Amniotic epithelial cell (primary cell): ENCODE measurements at regions not wholly inside any gene's neighbourhood (a gene's known extent, or its start where the extent isn't known, plus 50 kb on each side); places are given as distances from the start of the nearest gene placed in this dataset.
A peak's percentile ranks its signal among the peaks of the same experiment; 100 is the strongest.

Experiments used
- DNase-seq: peaks from one replicate; pipeline ENCODE4 v3.0.0-alpha.2; 2010; ENCODE audit warnings: low read depth

DNA sequence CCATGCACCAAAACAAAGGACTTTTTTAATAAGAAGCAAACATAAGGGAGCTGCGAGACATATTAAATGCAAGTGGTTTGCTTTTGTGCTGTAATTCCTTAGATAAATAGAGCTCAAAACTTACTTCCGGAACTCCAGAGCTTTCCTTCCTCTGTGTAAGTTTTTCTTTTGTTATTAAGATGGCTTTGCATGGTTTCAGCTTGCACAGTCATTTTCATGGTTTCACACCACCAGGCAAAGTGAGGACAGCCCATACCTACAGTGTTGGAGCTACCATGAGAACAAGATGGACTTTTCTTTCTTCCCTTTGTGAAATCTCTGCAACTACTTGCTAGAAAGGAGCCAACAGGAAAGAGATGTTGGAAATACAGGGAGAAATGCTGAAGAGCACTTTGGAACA is 368.0 kb downstream of the SETD4 start:
- no peak for DNase-seq

DNA sequence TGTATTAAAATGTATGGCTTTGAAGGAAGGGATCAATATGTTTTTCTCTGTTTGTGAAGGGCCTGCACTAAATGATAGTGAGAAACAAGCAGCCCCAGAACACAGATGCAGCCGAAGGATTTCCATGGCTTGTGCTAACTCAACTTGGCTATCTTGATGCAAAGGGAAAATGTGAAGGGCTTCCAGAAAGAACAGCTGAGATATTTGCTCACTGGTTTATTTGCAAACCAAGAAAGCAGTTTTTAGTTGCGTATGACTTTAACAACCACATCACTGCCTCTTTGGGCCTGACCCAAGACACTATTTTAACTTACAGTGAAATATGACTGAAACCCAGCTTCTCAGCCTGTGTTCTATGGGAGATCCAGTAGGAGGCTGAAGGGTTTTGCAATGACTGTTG is 369.9 kb downstream of the SETD4 start:
- DNase-seq: no peak

DNA sequence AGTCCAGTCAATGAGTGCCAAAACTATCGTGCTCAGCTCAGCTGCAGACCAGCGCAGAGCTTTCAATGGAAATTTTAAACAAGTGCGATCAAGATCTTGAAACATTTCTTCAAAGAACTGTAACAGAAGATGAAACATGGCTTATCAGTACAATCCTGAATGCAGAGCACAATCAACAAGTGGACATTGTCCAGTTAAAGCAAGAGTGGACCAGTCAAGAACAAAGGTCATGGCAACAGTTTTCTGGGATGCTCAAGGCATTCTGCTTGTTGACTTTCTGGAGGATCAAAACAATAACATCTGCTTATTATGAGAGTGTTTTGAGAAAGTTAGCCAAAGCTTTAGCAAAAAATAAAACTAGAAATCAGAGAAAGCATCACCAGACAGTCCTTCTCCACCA is 374.2 kb downstream of the SETD4 start:
- no peak for DNase-seq

DNA sequence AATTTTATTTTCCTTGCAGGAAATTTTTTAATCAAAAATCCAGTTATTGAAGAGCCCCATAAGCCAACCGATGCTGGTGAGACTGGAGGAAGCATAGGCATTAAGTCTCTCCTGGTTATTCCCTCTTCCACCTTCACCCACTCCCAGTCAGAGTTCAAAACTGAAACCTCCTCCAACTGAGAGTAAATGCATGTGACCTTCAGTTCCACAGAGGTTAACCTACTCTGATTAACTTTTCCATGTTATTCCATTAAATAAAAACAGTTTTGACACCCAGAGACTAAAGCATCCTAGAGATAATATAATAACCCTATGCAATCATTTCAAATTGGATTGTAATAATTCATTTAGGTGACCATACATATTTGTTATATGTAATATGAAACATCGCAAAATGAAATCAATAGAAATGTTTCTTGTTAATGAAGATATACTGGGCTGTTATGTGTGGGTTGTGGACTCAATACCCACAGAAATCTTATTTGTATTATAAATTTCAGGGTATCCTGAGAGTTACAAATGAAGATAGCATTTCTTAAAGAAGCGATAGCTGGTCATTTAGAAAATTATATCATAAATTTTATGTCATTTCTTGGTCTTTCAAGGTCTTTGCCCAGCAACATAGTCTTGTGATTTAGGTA is 376.5 kb downstream of the SETD4 start:
- no peak for DNase-seq

DNA sequence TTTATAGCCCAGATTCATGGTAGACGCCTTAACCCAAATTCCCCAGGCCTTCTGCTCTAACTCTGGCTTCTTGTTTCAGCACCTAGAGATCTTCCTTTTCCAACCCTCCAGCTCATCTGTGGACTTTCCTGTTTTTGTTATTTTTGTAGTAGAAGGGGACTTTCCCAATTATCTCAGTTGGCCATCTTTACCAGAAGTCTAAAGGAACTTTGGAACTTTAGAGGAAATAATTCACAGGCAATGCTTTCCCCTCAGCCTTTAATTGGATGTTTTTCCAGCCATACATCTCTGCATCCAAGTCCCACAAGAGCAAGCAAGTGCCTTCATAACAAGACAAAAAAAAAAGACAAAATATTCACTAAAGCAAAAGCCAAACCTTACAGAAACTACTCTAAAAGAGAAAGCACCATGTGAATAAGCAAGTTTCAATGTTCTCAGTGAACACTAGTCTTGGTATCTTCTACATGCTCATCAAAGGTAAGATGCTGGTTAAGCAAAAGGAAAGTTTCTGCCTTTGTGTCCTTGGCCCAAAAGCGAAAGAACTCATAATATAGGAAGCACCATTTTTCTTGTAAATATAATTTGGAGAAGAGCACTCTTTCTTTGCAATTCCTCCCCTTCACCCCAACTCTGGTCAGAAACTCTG is 377.3 kb downstream of the SETD4 start:
- no peak for DNase-seq

DNA sequence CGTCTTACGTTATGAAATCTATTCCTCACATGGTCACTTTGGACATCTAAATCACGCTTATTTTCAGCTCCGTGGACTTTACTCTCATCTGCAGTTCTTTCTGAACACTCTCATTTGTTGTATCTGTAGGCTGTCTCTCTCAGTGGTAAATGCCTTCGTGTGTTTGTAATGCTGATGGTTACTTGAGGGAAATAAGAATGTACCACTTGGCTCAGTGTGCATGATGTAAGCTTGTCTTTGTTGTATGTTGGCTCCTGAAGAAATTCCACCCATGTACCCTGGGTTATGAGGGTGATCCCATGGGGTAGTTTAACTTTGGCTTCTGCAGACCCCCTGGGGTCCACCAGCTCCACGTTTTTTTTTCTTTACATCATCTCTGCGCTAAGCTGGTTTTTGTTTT is 378.4 kb downstream of the SETD4 start:
- DNase-seq: no peak

DNA sequence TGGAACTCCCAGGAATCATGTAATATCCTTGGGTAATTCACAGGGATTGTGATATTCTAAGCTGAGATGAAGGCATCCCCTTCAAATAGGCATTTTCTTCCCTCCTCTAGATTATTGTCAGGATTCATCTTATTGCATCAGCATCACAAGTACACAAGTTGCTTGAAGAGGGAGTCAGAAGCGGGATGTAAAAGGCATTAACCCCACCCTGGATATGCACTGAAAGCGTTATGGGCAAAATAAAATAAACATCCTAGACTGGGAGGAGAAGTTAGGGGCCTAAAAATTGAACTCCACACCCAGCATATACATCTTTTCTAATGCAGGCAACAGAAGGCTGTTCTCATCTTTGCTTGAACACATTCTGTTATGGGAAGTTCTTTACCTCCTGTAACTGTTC is 381.2 kb downstream of the SETD4 start:
- no peak for DNase-seq

DNA sequence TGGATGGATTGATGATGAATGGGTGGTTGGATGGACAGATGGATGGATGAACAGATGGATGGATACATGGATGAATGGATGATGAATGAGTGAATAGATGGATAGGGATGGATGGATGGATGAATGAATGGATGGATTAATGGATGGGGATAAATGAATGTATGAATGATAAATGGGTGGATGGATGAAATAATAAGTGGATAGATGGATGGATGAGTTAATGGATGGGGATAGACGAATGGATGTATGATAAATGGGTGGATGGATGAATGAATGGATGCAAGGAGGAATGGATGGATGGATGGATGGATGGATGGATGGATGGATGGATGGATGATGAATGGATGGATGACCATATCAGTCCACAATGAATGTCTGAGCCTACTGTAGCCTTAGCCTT is 381.9 kb downstream of the SETD4 start:
- no peak for DNase-seq

DNA sequence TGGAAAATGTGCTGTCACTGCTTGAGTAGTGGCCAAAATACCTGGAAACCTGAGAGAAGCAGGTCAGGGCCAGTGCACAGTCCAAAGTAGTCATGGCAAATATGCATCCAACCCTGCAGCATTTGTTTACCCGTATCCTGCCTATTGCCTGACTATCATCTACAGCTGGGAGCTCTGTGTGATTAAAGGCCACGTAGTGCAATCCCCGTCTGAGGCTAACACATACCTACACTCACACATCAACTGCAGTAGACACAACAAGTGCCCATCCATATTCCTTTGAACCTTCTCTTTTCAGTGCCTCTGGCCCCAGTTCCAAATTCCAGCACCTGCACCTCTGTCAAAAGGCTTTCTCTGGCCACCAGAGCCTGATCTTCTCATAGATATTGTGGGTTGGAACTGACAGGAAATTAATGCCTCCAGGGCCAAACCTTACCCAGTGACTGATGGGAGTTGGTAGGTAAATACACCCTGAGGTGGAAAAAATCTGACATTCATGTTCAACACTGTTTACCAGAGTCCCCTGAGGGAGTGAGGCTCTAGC is 383.0 kb downstream of the SETD4 start:
- DNase-seq: no peak

DNA sequence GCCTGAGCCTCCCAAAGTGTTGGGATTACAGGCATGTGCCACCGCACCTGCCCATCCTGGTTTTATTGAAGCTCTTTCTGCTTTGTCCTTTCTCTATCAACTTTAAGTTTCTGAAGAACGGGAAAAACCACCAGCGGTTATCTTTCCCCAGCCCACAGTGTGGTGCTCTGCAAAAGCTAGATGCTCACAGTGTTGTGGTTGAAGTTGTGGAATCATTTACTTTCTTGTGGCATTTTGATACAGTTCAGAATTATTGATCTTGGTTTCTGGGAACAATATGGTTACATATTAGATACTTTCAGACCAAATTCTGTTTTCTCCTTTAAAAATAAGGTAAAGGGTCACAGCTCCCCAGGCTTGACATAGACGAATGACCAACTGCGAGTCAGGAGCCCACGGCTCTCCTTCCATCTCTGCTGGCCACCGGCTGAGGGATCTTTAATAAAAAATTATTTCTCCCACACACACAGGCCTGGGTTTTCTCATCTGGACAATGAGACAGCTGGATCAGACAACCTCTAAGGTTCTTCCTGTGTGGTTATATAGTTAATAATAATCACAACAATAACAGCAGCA is 385.3 kb downstream of the SETD4 start:
- peak; percentile 31 for DNase-seq

DNA sequence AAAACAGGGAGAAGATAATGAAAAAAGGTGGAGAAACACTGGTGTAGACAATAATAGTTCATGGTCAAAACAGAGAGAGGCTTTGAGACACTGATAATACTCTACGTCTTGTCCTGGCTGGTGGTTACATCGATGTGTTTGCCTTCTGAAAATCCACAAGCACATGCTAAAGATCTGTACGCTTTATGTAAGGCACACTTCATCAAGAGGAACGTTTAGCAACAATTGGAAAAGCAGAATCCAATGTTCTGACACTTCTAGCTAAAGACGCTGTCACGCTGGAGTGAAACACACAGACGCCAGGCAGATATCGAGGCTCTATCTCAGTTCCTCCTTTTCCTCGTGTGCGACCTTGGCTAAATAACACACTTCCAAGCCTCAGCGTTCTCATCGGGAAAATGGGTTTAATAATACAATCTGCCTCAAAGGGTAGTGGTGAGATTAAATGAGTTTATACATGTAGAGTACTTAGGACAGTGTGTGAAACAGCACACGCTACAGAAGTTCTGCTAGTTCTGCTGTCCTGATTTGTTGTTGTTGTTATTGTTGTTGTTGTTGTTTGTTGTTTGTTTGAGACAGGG is 386.1 kb downstream of the SETD4 start:
- DNase-seq: no peak

DNA sequence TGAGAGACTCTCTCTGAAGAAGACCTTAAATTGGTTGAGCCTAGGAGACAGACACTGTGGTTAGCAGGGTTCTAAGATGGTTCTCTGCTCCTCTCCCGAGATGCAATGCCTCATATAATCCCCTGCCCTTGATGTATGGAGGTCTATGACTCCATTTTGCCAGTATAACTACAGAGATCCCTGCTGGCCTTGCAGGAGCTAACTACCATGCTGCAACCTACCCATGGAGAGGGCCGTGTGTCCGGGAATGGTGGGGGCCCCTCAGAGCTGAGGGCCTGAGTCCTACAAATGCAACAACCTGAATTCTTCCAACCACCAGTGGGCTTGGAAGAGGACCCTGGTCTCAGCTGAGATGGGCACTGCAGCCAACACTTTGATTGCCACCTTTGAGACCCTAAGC is 388.0 kb downstream of the SETD4 start:
- no peak for DNase-seq

DNA sequence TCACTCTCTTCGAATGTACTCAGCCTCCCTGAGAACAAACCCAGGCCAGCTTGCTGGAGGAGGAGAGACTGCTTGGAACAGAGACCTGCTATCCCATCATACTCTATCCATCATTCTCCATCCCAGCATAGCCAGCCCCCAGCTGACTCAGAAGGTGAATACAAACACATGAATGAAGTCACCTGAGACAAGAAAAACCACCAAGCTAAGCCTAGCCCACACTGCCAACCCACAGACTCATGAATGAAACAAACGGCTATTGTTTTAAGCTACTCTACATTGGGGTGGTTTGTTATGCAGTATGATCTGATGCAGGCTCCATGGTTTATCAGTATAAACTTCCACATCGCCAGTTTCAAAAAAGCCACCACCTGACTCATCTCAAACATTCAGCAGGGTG is 395.6 kb downstream of the SETD4 start:
- peak; percentile 32 for DNase-seq

DNA sequence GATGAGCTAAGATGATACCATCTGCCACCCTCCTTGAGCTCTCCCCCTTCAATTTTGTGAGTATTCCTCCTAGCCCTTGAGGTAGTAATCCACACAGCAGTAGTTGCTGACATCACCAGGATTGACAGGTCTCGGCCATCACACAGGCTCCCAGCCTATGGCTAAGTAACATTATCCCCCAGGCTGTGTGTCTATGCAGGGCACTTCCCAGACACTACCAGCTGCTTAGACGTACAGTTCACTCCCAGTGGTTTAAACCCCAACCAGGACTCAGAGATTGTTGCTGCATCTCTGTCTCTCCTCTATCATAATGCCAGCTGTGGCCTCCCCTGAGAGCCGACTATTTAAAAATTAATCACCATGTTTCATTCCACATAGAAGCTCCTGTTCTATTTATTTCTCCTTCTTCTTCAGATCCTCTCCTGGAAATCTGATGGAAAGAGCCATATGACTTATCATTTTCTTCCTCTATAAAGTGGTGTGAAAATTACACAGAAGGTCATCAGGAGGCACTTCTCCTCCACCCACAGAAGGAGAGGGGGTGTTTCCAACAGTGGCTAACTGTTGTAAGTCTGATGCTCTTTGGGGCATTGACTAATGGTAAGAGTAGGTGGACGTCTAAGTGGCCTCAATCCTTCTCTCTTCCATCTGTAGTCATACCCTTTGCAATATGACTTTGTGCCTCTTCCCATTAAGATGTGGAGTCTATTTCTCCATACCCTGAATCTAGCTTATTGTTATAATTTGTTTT is 396.3 kb downstream of the SETD4 start:
- DNase-seq: no peak

DNA sequence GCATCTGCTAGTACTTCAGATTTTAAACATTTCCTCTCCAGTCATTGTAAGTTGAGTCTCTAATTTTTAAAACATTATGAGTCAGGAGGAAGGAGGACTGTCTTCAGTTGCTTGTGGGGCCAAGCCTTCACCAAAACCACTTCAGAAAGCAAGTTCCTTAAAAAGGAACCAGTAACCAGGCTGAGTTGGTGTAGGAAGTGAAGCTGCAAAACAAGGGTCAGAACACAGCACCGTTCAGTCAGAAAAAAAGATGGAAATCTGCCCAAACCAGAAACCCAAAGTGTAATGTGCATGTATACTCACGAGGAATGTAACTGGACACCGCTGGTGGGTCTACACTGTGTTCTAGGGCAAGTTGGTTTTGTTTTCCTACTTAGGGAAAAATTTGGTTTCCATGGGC is 402.1 kb downstream of the SETD4 start:
- peak; percentile 11 for DNase-seq

DNA sequence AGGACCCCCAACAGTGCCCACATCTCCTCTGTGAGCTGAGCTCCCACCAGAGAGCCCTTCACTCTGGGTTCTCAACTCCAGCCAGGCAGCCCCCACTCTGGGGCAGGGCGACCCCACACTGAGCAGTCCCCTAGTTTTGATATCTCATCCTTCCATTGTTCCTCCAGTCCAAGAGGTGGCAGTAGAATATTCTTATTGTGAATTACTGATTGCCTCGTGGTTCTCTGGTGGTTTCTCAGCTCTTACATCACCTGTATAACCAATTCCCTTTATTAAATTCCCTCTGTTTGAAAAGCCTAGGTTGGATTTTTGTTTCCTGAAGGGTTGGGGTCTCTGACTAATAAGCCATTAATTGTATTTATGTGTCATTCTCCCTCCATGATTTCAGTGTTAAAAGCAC is 407.5 kb downstream of the SETD4 start:
- no peak for DNase-seq

DNA sequence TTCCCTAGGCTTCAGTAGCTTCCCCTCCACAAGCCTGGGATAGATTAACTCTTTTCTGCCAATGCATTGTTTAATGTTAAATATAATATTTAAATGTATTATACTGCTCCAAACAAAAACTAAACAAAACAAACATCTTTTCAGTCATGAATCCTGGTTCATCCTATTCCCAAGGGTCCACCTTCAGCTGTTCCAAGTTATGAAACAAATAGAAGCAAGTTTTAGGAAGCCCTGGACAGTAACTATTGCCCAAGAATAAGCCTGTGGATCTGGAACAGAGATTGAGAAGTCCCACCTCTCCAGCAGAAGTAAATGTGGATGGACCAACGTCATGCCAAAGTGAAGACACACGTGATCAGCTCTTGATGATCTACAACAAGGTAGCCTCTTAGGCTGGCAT is 408.1 kb downstream of the SETD4 start:
- no peak for DNase-seq

DNA sequence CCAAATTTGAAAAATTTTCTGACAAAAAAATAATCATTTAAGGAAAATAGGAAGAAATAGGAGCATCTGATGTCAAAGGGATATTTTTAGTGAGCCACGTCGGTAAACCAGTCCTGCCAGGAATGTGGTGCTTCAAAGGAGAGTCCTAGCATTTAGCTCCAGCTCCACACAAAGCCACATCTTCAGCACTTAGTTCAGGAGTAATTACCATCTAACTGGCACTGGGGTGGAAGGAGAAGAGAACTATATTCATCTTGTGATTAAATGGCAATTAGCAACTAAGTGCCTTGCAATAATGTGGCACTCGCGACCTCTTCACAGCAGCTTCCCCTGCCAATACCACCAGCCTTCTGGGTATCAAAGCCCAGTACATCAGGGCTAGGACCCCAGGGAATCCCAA is 409.1 kb downstream of the SETD4 start:
- DNase-seq: no peak

DNA sequence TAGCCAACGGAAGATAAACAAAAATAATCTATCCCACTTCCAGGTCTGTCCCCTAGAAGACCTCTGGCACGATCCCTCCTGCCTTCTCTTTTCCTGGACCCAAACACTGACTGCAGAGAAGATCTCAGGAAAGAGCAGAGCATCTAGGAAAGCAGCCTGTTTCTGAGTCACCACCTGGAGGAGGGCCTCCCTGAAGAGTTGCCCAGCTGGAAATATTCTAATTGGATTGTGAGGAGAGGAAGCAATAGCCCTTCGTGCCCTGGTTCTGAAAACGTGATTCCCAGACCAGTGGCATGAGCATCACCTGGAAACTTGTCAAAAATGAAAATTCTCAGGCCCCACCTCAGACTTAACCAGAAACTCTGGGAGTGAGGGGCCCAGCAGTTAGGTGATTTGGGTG is 411.1 kb downstream of the SETD4 start:
- DNase-seq: peak; percentile 55

DNA sequence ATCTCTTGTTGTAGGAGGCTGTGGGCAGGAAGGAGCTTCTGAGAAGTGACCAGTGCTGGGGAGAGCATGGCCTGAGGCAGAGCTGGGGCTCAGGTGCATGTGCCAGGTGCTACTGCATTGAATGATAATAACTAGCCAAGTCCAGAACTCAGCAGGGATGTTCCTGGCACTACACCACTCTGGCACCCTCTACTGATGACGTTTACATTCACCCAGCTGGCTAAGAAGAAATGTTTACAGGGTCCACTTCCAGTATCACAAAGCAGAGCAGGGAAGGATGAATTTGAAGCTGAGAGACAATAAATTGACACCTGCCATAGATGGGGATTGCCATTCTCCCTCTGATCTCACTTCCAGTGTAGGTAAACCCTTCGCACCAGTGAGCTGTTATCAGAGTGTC is 411.8 kb downstream of the SETD4 start:
- DNase-seq: no peak

DNA sequence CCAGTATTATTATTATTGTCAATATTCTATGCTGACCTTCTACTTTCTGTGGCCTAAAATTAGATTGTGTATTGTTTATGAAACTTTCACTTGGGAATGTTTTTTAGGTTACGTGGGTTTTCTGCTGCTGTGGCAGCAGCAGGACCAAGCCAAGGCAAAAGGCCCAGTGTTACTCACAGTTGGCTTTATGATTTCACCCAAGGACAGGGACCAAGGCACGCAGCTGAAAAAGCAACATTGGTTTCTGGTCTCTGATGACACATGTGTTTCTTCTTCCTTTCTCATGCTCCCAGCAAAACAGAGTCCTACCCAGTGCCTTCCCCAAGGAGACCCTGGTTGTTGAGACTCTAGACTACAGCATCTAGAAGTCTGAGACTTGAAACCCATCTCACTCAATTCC is 413.7 kb downstream of the SETD4 start:
- DNase-seq: no peak

DNA sequence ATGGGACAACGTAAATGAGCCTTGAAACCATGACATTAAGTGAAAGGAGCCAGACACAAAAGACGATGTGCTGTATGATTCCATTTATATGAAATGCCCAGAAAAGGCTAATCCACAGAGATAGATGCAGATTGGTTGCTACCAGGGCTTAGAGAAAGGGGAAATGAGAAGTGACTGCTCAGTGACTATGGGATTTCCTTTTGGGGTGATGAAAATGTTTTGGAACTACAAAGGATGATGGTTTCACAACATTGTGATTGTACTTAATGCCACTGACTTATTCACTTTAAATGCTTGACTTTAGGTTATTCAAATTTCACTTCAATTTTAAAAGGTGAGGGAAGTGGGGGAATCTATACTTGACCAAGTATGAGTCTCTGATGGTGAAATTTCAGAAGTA is 414.3 kb downstream of the SETD4 start:
- DNase-seq: no peak

DNA sequence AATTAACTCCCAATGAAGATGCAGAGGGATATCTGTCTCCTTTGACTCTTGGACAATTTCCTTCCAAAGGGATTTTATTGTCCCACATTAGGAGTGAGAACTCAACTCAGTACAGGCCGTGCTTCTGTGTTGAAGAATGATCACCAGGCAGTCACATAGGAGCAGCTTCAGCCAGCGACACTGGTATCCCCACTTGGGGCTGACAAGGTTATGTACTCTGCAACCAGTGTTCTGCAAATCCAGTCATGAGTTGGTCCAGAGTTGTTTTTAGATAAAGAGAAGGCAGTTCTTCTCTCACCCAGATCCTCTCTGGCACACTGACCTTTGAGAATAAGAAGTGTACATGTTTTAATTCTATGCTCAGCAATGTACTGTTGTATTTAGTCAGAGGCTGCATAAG is 415.8 kb downstream of the SETD4 start:
- no peak for DNase-seq
